Ishikawa (cell line): ENCODE measurements at regions not wholly inside any gene's neighbourhood (a gene's known extent, or its start where the extent isn't known, plus 50 kb on each side); places are given as distances from the start of the nearest gene placed in this dataset.

Source experiments
- CEBPB ChIP-seq: IDR thresholded peaks from 2 replicates; pipeline ENCODE4 v1.6.1; 2012
- EP300 ChIP-seq: IDR thresholded peaks from 2 replicates; pipeline ENCODE4 v1.6.1; 2012; ENCODE audit warnings: borderline replicate concordance
- RAD21 ChIP-seq: IDR thresholded peaks from 2 replicates; pipeline ENCODE4 v1.6.1; 2012; ENCODE audit warnings: low read depth
- TAF1 ChIP-seq: IDR thresholded peaks from 2 replicates; pipeline ENCODE4 v1.6.1; 2012; ENCODE audit warnings: low read depth, mild to moderate bottlenecking
- TEAD4 ChIP-seq: IDR thresholded peaks from 2 replicates; pipeline ENCODE4 v1.6.1; 2012
- YY1 ChIP-seq: IDR thresholded peaks from 2 replicates; pipeline ENCODE4 v1.6.1; 2012; ENCODE audit warnings: low read depth
- ZBTB7A ChIP-seq: IDR thresholded peaks from 2 replicates; pipeline ENCODE4 v1.6.1; 2012; ENCODE audit warnings: low read depth
- TF ChIP-seq, protein P1 (sequence below): IDR thresholded peaks from 2 replicates; pipeline ENCODE4 v1.6.1; 2012

- TF ChIP-seq TEAD4: no peak
- no peak for TF ChIP-seq TAF1
- TF ChIP-seq CEBPB: no peak
- TF ChIP-seq RAD21: no peak
- no peak for TF ChIP-seq ZBTB7A
- no peak for TF ChIP-seq YY1
- TF ChIP-seq, protein P1, sequence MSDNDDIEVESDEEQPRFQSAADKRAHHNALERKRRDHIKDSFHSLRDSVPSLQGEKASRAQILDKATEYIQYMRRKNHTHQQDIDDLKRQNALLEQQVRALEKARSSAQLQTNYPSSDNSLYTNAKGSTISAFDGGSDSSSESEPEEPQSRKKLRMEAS: no peak
- TF ChIP-seq EP300: no peak
These were observed 96.7 kb upstream of the BMP5 start for GRCh38 chr6:55972091-55972490.
